GM23248 (cell line): ENCODE measurements at regions not wholly inside any gene's neighbourhood (a gene's known extent, or its start where the extent isn't known, plus 50 kb on each side); places are given as distances from the start of the nearest gene placed in this dataset.

Experiments used
- DNase-seq: peaks from one replicate; pipeline ENCODE4 v3.0.0-alpha.2; 2015
- H2AFZ ChIP-seq: fragments of 200-600 bp; sonication (generic); 2 replicates; pipeline ENCODE4 v1.6.1; 2016; ENCODE audit warnings: antibody characterized with exemption
- H3F3A ChIP-seq: fragments of 200-600 bp; sonication (generic); 2 replicates; pipeline ENCODE4 v1.6.1; 2016; ENCODE audit warnings: mild to moderate bottlenecking, antibody characterized with exemption, mixed run types; ENCODE audit not compliant: insufficient read depth
- H3K27ac ChIP-seq: fragments of 200-600 bp; sonication (generic); 2 replicates; pipeline ENCODE4 v1.5.1; 2016; ENCODE audit warnings: mild to moderate bottlenecking
- H3K27me3 ChIP-seq: fragments of 200-600 bp; sonication (generic); replicated peaks from 2 replicates; pipeline ENCODE4 v1.6.1; 2016; ENCODE audit warnings: mild to moderate bottlenecking; ENCODE audit not compliant: insufficient read depth
- H3K36me3 ChIP-seq: fragments of 200-600 bp; sonication (generic); 2 replicates; pipeline ENCODE4 v1.6.1; 2016; ENCODE audit warnings: low read depth, mild to moderate bottlenecking
- H3K4me1 ChIP-seq: fragments of 200-600 bp; sonication (generic); 2 replicates; pipeline ENCODE4 v1.6.1; 2016; ENCODE audit warnings: mild to moderate bottlenecking; ENCODE audit not compliant: insufficient read depth
- H3K4me2 ChIP-seq: fragments of 200-600 bp; sonication (generic); one replicate; pipeline ENCODE4 v1.6.1; 2016; ENCODE audit warnings: mild to moderate bottlenecking; ENCODE audit not compliant: unreplicated experiment
- H3K4me3 ChIP-seq: fragments of 200-600 bp; sonication (generic); 2 replicates; pipeline ENCODE4 v1.5.1; 2016; ENCODE audit warnings: mild to moderate bottlenecking
- H3K79me2 ChIP-seq: fragments of 200-600 bp; sonication (generic); 2 replicates; pipeline ENCODE4 v1.6.1; 2016; ENCODE audit warnings: mild to moderate bottlenecking; ENCODE audit not compliant: insufficient read depth
- H3K9ac ChIP-seq: fragments of 200-600 bp; sonication (generic); 2 replicates; pipeline ENCODE4 v1.6.1; 2016; ENCODE audit warnings: mild to moderate bottlenecking
- H3K9me2 ChIP-seq: fragments of 200-600 bp; sonication (generic); 2 replicates; pipeline ENCODE4 v1.6.1; 2016; ENCODE audit warnings: mixed run types, mild to moderate bottlenecking, moderate library complexity; ENCODE audit not compliant: insufficient read depth
- H3K9me3 ChIP-seq: fragments of 200-600 bp; sonication (generic); one replicate; pipeline ENCODE4 v1.6.1; 2017; ENCODE audit warnings: low read depth
- H4K20me1 ChIP-seq: fragments of 200-600 bp; sonication (generic); 2 replicates; pipeline ENCODE4 v1.6.0; 2016; ENCODE audit not compliant: insufficient read depth
- EZH2 ChIP-seq: fragments of 200-600 bp; sonication (generic); IDR thresholded peaks from 2 replicates; pipeline ENCODE4 v1.6.1; 2018; ENCODE audit warnings: antibody characterized with exemption, mild to moderate bottlenecking; ENCODE audit not compliant: insufficient read depth, poor library complexity, severe bottlenecking
- EZH2phosphoT487 ChIP-seq: fragments of 200-600 bp; sonication (generic); IDR thresholded peaks from 2 replicates; pipeline ENCODE4 v1.6.1; 2018; ENCODE audit warnings: antibody characterized with exemption, moderate library complexity, mild to moderate bottlenecking, low read depth; ENCODE audit not compliant: insufficient read depth
- WGBS, 2 experiments: methylation state at CpG; one replicate each; pipeline ENCODE4 v1.1.6; 2015 to 2017; ENCODE audit warnings: low lambda C conversion rate in 2 of 2, low coverage in 1 of 2; ENCODE audit errors: missing lambda C conversion rate in 2 of 2; 5-methylcytosine and 5-hydroxymethylcytosine counted together
- in situ Hi-C: fragments of 300-500 bp; cut with MboI; formaldehyde crosslinking; loops from 2 replicates; pipeline ENCODE4 v1.15.0; 2020

GRCh38 chr12:46073321-46073720 is 82.9 kb upstream of the SCAF11 start:
- in situ Hi-C loops = no loop called here
- H2AFZ ChIP-seq = no peak overlapping the region
- no peaks in the 10 kb centered on the region for H3K9me3 ChIP-seq
- H3K36me3 ChIP-seq = no peaks in the 10 kb centered on the region
- no peak overlapping the region for H3K4me2 ChIP-seq
- WGBS, 2 experiments = 83 to 84% methylated on average over 4 of the region's 4 CpGs
- no peaks in the 10 kb centered on the region for H3K79me2 ChIP-seq
- no peaks in the 10 kb centered on the region for H3K4me1 ChIP-seq
- H3K9me2 ChIP-seq = no peaks in the 10 kb centered on the region
- no peaks in the 10 kb centered on the region for H3F3A ChIP-seq
- no peak overlapping the region for H3K9ac ChIP-seq
- no peaks in the 10 kb centered on the region for H4K20me1 ChIP-seq
- H3K4me3 ChIP-seq = no peak overlapping the region
- no peaks in the 10 kb centered on the region for H3K27me3 ChIP-seq
- H3K27ac ChIP-seq = no peak overlapping the region
- DNase-seq = peak; percentile 13
- TF ChIP-seq EZH2phosphoT487 = no peak

- peak; percentile 84 for DNase-seq
- H3K27me3 ChIP-seq = no peaks in the 10 kb centered on the region
- in situ Hi-C loops = no loop called here
- no peaks in the 10 kb centered on the region for H3F3A ChIP-seq
- H3K9me2 ChIP-seq = no peaks in the 10 kb centered on the region
- H3K9me3 ChIP-seq = no peaks in the 10 kb centered on the region
- H2AFZ ChIP-seq = peak overlapping the region; percentile 63
- TF ChIP-seq EZH2 (no peak), EZH2phosphoT487 (no peak)
- 41% methylated on average over 8 of the region's 8 CpGs for WGBS, 2 experiments
- H3K9ac ChIP-seq = no peak overlapping the region
- no peaks in the 10 kb centered on the region for H3K36me3 ChIP-seq
- H3K4me3 ChIP-seq = no peak overlapping the region
- H3K27ac ChIP-seq = no peak overlapping the region
- H4K20me1 ChIP-seq = no peaks in the 10 kb centered on the region
- H3K4me1 ChIP-seq = no peaks in the 10 kb centered on the region
- H3K4me2 ChIP-seq = no peak overlapping the region
- no peaks in the 10 kb centered on the region for H3K79me2 ChIP-seq
Measured at GRCh38 chr12:46071769-46072624, 81.6 kb upstream of the SCAF11 start.

DNA sequence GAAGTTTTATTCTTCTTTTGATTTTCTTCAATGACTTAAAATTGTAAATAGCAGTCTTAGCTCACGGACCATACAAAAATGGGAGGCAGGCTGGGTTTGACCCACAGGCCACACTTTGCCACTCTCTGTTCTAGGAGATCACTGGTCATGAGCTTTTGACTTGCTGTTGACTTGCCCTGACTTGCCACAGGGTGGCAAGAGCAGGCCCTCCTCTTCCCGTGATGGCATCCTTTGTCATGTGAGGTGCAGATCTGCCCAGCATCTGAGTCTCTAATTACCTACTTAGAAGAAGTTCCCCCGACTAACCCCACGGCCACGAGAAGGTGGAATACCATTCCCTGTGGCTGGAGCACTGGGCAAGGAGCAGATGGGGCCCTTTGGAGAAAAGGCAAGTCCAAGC is 81.0 kb upstream of the SCAF11 start:
- Histone ChIP-seq H3K4me3 (no peak overlapping the region), H3K27ac (no peak overlapping the region), H3K4me2 (no peak overlapping the region), H4K20me1 (no peaks in the 10 kb centered on the region), H3F3A (no peaks in the 10 kb centered on the region), H2AFZ (no peak overlapping the region), H3K79me2 (no peaks in the 10 kb centered on the region), H3K27me3 (no peaks in the 10 kb centered on the region), H3K36me3 (no peaks in the 10 kb centered on the region), H3K9me2 (no peaks in the 10 kb centered on the region), H3K9ac (no peak overlapping the region), H3K9me3 (no peaks in the 10 kb centered on the region), H3K4me1 (no peaks in the 10 kb centered on the region)
- WGBS, 2 experiments = 52 to 59% methylated on average over 5 of the region's 5 CpGs
- peak; percentile 9 for DNase-seq
- TF ChIP-seq EZH2phosphoT487 (no peak), EZH2 (no peak)
- in situ Hi-C loops = no loop called here

DNA sequence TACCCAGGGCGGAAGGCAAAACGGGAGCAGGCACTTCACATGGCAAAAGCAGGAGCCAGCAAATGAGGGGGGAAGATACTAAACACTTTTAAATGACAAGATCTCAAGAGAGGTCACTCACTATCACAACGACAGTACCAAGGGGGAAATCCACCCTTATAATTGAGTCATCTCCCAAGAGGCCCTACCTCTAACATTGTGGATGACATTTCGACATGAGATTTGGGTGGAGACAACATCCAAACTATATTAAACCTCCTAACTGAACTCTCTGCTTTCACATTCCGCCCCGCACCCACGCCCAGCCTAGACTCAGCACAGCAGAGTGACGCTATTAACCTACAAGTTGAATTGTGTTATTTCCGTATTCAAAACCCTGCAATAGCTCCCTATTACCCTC is 76.7 kb upstream of the SCAF11 start:
- 72 to 81% methylated on average over 9 of the region's 9 CpGs for WGBS, 2 experiments
- H4K20me1 ChIP-seq = no peaks in the 10 kb centered on the region
- TF ChIP-seq EZH2 (no peak), EZH2phosphoT487 (no peak)

More for the DNA sequence above, 76.7 kb upstream of the SCAF11 start:
- no peaks in the 10 kb centered on the region for H3K4me1 ChIP-seq
- no peaks in the 10 kb centered on the region for H3K79me2 ChIP-seq
- in situ Hi-C loops = no loop called here
- H3K36me3 ChIP-seq = no peaks in the 10 kb centered on the region
- no peak overlapping the region for H3K27ac ChIP-seq
- no peaks in the 10 kb centered on the region; the same call in 1 of the 2 replicates for H3K27me3 ChIP-seq
- H3F3A ChIP-seq = no peaks in the 10 kb centered on the region
- no peaks in the 10 kb centered on the region for H3K9me2 ChIP-seq
- no peak for DNase-seq
- no peak overlapping the region for H2AFZ ChIP-seq
- no peak overlapping the region for H3K4me2 ChIP-seq
- H3K9me3 ChIP-seq = no peaks in the 10 kb centered on the region
- no peak overlapping the region for H3K4me3 ChIP-seq
- no peak overlapping the region for H3K9ac ChIP-seq
